ENCODE measurements at regions not wholly inside any gene's neighbourhood (a gene's known extent, or its start where the extent isn't known, plus 50 kb on each side); places are given as distances from the start of the nearest gene placed in this dataset.
"Not testable (repeated sequence)": the region's sequence is repeated elsewhere in the genome, so short reads cannot be mapped to it uniquely, and the experiment has no call there.

GRCh38 chr14:83709116-83709515 lies 1820.8 kb upstream of the FLRT2 start:
- DNase-seq (ENCODE audit: low read depth) = no peak

DNA sequence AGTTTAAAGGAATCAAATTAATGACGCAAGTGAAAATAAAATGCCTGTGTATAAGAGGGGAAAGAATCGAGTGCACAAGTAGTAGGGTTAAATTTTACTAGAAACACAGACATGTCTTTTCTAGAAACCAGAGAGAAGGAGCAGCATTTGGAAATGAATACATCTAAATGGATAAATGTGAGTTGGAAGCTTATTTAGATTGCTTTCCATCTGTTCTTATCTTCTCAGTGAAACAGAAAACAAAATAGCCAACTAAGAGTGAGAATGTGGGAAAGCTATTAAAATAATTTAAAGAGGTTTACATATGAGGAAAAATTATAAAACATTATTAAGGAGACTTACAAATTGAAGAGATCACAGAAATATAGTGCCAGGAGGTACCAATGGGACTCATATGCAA lies 1818.9 kb upstream of the FLRT2 start:
- no peak for DNase-seq (ENCODE audit: low read depth)

DNA sequence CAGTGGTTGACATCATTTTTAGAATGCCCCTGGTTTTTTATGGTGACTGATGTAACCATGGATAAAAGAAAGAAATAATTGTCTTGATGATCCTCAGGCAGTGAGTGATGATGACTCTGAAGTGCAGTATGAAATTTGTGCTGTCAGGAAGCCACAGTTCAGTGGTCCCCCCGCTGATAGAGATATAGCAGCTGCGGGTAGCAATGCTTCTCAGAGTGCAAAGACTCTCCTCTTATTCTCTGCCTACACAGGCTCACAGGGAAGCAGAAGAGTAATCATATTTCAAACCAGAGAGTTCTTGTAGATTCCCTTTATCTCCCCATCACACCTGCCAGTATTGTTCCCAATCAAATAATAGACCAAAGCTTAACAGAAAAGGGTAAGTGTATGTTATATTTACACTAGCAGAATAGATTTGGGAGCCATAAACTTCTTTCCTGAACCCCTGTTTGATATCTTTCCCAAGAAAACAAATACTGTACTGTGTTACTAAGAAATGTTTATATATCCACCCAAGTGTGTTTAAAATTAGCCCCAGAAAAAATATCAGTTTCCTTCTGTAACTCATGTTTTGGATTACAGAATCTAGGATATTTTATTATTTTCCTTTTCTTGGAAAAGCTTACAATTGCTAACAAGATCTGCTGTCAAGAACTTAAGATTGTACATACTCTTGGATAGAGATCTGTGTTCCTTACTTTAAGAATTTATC lies 1817.4 kb upstream of the FLRT2 start:
- DNase-seq (ENCODE audit: low read depth) = no peak

GRCh38 chr14:83713732-83714131 lies 1816.2 kb upstream of the FLRT2 start:
- no peak for DNase-seq (ENCODE audit: low read depth)

DNA sequence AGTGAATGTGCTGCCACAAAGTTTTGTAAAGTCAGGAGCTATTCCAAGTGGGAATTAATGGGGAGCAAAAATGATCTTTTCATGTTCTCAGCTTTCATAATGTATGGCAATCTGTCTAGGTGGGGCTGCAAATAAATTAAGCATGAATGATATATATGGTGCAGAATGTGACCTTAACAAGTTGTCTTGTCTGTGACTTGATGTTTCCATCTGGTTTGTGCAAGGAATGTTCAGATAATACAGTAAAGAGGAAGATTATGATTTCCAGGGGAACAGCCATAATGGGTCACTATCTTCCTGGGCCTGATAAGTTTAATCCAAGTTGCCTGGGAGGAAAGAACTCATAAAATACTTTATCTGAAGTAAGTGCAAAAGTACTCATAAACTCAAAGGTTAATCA lies 1815.8 kb upstream of the FLRT2 start:
- DNase-seq (ENCODE audit: low read depth) = no peak

GRCh38 chr14:83719435-83719834 lies 1810.5 kb upstream of the FLRT2 start:
- DNase-seq (ENCODE audit: low read depth) = not testable (repeated sequence)

DNA sequence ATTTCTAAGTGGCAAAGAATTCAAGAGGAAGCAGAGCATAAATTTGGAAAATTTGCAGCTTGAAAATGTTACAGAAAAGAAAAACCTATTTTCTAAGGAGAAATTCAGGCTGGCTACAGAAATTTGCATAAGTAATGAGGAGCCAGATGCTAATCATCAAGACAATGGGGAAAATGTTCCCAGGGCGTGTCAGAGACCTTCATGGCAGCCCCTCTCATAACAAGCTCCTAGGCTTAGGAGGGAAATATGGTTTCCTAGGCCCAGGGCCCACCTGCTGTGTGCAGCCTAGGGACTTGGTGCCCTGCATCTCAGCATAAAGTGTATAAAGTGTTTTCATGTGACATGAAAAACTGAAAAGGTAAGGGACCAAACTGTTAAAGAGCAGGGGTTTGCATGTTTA lies 1796.3 kb upstream of the FLRT2 start:
- DNase-seq (ENCODE audit: low read depth) = no peak

DNA sequence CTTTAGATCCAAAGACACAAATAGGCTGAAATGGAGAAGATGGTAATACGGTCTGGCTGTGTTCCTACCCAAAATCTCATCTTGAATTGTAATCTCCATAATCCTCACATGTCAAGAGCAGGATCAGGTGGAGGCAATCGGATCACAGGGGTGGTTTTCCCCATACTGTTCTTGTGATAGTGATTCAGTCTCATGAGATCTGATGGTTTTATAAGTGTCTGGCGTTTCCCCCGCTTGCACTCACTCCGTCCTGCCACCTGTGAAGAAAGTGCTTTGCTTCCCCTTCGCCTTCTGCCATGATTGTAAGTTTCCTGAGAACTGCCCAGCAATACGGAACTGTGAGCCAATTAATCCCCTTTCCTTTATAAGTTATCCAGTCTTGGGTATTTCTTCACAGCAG lies 1795.5 kb upstream of the FLRT2 start:
- no peak for DNase-seq (ENCODE audit: low read depth)

DNA sequence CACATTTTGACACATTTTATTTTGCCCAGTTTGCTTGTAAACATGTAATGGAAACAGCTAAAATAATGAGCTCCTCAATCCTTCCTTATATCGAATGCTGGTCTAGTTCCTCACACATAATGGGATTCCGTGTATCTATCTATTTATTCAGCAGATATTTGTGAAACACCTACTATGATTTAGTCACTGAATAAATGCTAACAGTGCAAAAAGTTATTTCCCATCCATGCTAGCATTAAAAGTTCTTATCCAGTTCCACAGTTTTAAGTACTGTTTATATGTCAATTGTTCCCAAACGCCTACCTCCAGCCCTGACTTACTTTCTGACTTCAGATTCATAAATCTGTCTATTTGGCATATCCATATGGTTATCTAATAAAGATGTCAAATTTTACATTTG lies 1788.7 kb upstream of the FLRT2 start:
- no peak for DNase-seq (ENCODE audit: low read depth)

GRCh38 chr14:83744224-83744623 lies 1785.7 kb upstream of the FLRT2 start:
- DNase-seq (ENCODE audit: low read depth) = no peak

- no peak for DNase-seq (ENCODE audit: low read depth)
Observed at GRCh38 chr14:83744891-83745290, 1785.1 kb upstream of the FLRT2 start.

DNA sequence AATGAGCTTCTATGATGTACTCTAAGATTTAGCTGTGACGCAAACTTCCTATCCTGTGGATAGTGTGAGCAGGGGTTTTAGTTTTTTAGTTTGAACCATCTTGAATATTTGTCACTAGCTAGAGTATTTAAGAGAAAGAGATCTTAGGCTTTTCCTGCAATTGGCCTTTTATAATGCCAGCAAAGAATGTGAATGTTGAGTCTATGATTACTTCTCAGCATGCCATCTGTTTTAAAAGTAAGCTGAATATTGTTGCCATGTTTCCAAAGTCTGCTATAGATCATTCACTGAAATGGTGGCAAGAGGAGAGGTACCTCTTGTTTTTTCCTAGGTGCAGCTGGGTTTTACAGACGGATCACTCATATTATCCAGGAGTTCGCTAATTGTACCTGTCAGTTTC lies 1783.6 kb upstream of the FLRT2 start:
- DNase-seq (ENCODE audit: low read depth) = no peak

DNA sequence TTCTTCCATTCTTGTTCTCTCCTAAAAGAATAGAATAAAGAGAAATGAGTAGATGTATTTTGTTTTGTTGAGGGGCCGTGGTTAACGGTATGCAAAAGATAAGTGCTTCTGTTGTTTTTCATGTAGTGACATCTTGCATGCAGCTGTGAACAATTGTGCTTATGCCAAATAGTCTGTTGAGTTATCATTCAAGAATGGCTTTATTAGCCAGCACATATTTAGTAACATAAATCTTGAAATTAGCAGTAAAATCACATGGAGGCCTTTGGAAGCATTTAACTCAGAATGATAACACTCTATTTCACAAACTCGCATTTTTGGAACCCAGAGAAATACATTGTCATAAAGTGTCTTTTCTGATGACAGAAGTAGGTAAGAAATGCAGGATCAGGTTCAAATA lies 1772.0 kb upstream of the FLRT2 start:
- no peak for DNase-seq (ENCODE audit: low read depth)

DNA sequence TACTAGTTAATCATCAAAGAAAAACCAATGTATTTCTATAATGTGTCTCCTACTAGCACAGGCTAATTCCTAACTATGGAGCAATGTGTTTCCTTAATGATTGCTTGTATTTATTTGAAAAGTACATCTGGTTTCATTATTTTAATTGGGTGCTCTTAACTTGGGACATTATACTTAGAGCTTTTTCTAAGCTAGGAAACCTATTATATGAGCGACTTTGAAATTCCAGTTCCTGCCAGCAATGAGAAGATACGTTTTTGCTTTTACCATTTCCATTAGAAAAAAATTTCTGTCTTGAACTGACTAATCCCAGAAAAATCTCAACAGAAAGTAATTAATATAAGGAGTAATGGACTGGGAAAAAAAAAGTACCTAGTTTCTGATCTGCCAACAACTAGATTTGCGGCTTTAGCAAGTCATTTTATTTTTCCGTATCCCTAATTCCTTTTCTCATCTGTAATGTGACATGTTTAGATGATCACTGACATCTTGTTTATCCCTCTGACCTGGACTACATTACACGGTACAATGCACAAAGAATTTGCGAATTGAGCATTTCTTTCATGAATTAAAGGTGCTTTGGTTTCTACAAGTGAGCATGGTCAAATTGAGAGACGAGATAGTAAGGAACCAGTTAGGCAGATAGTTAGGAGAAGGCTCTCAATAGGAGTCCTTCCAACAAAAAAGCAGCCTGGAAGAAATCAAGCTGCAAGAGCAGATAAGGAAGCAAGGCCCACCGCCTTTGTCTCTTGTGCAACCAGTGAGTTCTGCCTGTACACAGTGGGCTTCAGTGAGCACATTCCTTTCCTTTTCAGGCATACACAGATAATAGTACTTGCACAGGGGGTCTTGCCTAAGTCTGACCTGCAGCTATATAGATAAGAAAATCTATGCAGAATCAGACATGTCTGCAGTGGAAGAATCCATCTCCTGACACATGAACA lies 1765.0 kb upstream of the FLRT2 start:
- DNase-seq (ENCODE audit: low read depth) = no peak

DNA sequence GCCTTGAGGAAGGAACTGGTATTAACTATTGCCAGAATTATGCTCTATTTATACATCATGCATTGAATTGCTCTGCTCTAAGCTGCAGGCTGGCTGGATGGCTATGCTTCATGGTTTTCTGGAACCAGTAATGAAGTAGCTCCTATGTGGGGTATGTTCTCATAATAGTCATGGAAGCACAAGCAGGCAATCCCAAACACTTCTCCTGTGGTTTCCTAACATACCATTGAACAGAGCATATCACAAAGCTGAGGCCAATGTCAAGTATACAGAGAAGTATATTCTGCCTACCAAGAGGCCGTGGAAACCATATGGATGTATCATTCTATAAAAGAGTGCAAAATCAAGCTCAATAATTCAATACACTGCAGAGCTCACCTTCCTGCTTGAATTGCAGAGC lies 1752.4 kb upstream of the FLRT2 start:
- DNase-seq (ENCODE audit: low read depth) = no peak

DNA sequence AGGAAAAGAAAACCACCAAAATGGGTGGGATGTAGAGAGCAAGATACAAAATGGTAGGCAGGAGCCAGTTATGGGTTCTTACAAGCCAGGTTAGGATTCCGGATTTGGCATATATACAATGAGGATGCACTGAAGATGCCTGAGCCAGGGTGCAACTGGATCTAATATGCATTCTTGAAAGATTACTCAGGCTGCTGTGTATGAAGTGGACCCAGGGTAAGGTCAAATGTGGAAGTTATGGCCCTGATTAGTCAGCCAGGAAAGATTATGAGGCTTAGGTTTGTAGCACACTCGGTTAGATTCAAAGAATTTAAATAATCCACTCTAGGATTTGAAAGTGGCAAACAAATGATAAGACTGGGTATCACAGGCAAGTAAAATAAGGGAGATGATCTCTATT lies 1750.7 kb upstream of the FLRT2 start:
- DNase-seq (ENCODE audit: low read depth) = no peak

GRCh38 chr14:83780321-83780720 lies 1749.6 kb upstream of the FLRT2 start:
- DNase-seq (ENCODE audit: low read depth) = no peak

DNA sequence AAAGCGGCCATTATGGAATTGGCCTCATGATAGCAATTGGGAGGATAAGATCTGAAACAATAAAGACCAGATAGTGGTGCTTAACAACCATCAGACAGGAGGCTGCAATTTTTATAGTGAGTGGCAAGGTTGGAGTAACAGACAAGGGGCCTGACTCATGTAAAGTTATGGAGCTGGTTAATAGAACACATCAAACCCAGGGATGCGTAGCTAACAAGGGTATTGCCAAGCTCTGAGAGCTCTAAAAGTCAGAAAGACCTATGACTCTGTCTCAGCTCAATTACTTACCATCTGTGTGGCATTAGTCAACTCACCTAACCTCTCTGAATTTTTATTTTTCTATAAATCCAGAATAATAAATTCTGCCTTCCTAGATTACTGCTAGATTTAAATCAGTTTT lies 1731.5 kb upstream of the FLRT2 start:
- DNase-seq (ENCODE audit: low read depth) = no peak

GRCh38 chr14:83799233-83799632 lies 1730.7 kb upstream of the FLRT2 start:
- no peak for DNase-seq (ENCODE audit: low read depth)

DNA sequence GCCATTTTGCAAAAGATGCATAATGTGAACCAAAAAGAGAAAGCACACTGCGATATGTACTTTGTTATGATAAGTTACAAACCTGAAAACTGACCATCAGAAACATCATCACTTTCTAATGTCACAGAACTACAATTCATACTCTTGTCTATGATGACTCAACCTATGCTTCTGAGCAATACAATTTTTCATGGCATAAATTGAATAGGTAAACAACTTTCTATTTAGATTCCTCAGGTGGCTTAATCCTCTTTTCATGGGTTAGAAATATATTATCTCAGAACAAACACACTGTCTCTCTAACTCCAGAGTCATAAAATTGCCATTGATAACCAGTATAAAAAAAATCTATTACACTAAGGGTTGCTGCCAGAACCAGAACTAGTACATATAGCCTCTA lies 1715.0 kb upstream of the FLRT2 start:
- DNase-seq (ENCODE audit: low read depth) = no peak

DNA sequence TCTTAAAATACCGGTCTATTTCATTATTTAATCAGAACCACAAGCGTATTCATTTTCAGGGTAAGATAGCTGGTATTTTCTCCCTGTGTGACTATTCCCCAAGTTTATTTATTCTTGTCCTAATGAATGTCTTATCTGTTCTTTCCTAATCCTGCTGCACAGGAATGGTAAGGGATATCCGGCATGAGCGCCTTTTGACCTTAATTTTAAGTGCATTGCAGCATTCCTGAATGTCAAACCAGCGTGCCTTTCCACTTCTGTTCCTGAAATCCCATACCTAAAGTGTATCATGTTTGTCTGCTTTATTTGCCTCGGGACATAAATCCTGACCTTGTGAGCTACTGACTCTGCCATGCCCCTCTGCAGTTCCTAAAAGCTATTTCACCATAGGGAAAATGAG lies 1713.2 kb upstream of the FLRT2 start:
- no peak for DNase-seq (ENCODE audit: low read depth)

DNA sequence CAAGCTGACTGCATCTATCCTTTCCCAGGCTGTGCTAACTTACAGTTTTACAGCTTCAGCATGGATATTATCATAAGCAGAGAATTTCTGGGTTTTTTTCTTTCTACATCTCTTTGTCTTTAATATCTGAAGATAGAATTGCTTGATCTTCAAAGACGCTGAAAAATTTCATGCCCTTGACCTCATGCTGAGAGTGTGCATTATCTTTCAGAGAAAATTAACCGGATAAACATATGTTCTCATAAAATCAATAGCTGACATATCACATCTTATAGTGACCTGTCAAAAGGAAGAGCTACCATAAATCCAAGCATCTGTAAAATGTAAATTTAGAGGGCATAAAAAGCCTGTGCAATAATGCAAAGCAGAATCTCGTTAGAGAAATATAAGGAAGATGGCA lies 1704.1 kb upstream of the FLRT2 start:
- no peak for DNase-seq (ENCODE audit: low read depth)

GRCh38 chr14:83826838-83827237 lies 1703.1 kb upstream of the FLRT2 start:
- DNase-seq (ENCODE audit: low read depth) = no peak

GRCh38 chr14:83827383-83827782 lies 1702.6 kb upstream of the FLRT2 start:
- no peak for DNase-seq (ENCODE audit: low read depth)
